IMR-90 (cell line): ENCODE measurements at regions not wholly inside any gene's neighbourhood (a gene's known extent, or its start where the extent isn't known, plus 50 kb on each side); places are given as distances from the start of the nearest gene placed in this dataset.

Experiments used
- ATAC-seq: fragments of 200-7000 bp; cut with Tn5 transposase; 2 replicates; pipeline ENCODE4 v1.9.1; 2020; ENCODE audit warnings: low read depth, mild to moderate bottlenecking, moderate library complexity
- BruUV-seq: library from RNA; stranded (reverse); fragments of 400-500 nt; replicated peaks from 2 replicates; lab custom pipeline; 2021; lab: Mats Ljungman, UMichigan
- CTCF ChIA-PET: fragments of 300-600 bp; formaldehyde crosslinking; extraction: SDS; loops from one replicate; lab custom pipeline; 2021; ENCODE audit warnings: antibody characterized with exemption; lab: Yijun Ruan, JAX
- POLR2A ChIA-PET: fragments of 300-600 bp; sonication (Branson Sonifier 250); formaldehyde crosslinking; loops from one replicate; lab custom pipeline; 2022; ENCODE audit warnings: antibody characterized with exemption; ENCODE audit not compliant: unreplicated experiment; lab: Charles Lee
- DNase-seq: peaks from one replicate; pipeline ENCODE4 v3.0.0; 2013
- H2AFZ ChIP-seq: replicated peaks from 2 replicates; pipeline ENCODE3; 2013; ENCODE audit warnings: low read length, mild to moderate bottlenecking; ENCODE audit not compliant: poor library complexity
- H2AK5ac ChIP-seq: 2 replicates; pipeline ENCODE4 v1.6.1; 2013; ENCODE audit warnings: low read depth, low read length, inconsistent platforms
- H2AK9ac ChIP-seq: replicated peaks from 2 replicates; pipeline ENCODE3; 2013; ENCODE audit warnings: mild to moderate bottlenecking, low read depth, low read length, moderate library complexity; ENCODE audit not compliant: poor library complexity
- H2BK120ac ChIP-seq: 2 replicates; pipeline ENCODE4 v1.6.1; 2013; ENCODE audit warnings: low read depth, low read length, inconsistent platforms
- H2BK15ac ChIP-seq: 3 replicates; pipeline ENCODE4 v1.6.1; 2013; ENCODE audit warnings: low read depth, low read length, inconsistent platforms
- H2BK20ac ChIP-seq: 2 replicates; pipeline ENCODE4 v1.6.1; 2013; ENCODE audit warnings: low read depth, mild to moderate bottlenecking, inconsistent platforms, low read length, moderate library complexity
- H2BK5ac ChIP-seq: 2 replicates; pipeline ENCODE4 v1.6.1; 2013; ENCODE audit warnings: mild to moderate bottlenecking, low read depth, low read length, inconsistent platforms; ENCODE audit not compliant: poor library complexity, severe bottlenecking
- H3K14ac ChIP-seq: replicated peaks from 2 replicates; pipeline ENCODE4 v1.6.1; 2013; ENCODE audit warnings: low read depth, low read length, inconsistent platforms
- H3K18ac ChIP-seq: 2 replicates; pipeline ENCODE4 v1.6.1; 2013; ENCODE audit warnings: low read depth, low read length, control low read depth
- H3K23ac ChIP-seq: 2 replicates; pipeline ENCODE4 v1.6.1; 2013; ENCODE audit warnings: low read depth, low read length, inconsistent platforms
- H3K27ac ChIP-seq: 2 replicates; pipeline ENCODE4 v1.5.1; 2013; ENCODE audit warnings: mild to moderate bottlenecking, control low read depth, low read length; ENCODE audit not compliant: insufficient read depth
- H3K27me3 ChIP-seq: 2 replicates; pipeline ENCODE4 v1.6.1; 2013; ENCODE audit warnings: low read length; ENCODE audit not compliant: control insufficient read depth, insufficient read depth
- H3K36me3 ChIP-seq: 2 replicates; pipeline ENCODE4 v1.6.1; 2013; ENCODE audit warnings: low read length, mixed read lengths; ENCODE audit not compliant: control insufficient read depth, insufficient read depth
- H3K4ac ChIP-seq: 2 replicates; pipeline ENCODE4 v1.6.1; 2013; ENCODE audit warnings: low read depth, low read length, inconsistent platforms
- H3K4me1 ChIP-seq: 2 replicates; pipeline ENCODE4 v1.6.1; 2013; ENCODE audit warnings: low read length, mixed read lengths; ENCODE audit not compliant: control insufficient read depth, insufficient read depth
- H3K4me2 ChIP-seq: 2 replicates; pipeline ENCODE4 v1.6.1; 2013; ENCODE audit warnings: low read depth, mild to moderate bottlenecking, control low read depth, low read length, moderate library complexity
- H3K4me3 ChIP-seq: 2 replicates; pipeline ENCODE4 v1.5.1; 2013; ENCODE audit warnings: low read depth, mild to moderate bottlenecking, control low read depth, low read length, moderate library complexity; ENCODE audit not compliant: insufficient read depth
- H3K56ac ChIP-seq: 2 replicates; pipeline ENCODE4 v1.6.1; 2013; ENCODE audit warnings: low read length, inconsistent platforms; ENCODE audit not compliant: insufficient read depth; ENCODE audit errors: extremely low read depth
- H3K79me1 ChIP-seq, 2 experiments: 2 replicates each; pipeline ENCODE4 v1.6.1; 2013; ENCODE audit warnings: low read length in 2 of 2, inconsistent platforms in 1 of 2, low read depth in 1 of 2
- H3K9ac ChIP-seq: 2 replicates; pipeline ENCODE4 v1.6.1; 2013; ENCODE audit warnings: low read depth, low read length, control low read depth
- H3K9me1 ChIP-seq: 2 replicates; pipeline ENCODE4 v1.6.1; 2013; ENCODE audit warnings: low read length, inconsistent platforms; ENCODE audit not compliant: insufficient read depth
- H3K9me3 ChIP-seq: 2 replicates; pipeline ENCODE4 v1.6.1; 2013; ENCODE audit warnings: low read length; ENCODE audit not compliant: control insufficient read depth, insufficient read depth
- H4K20me1 ChIP-seq: 2 replicates; pipeline ENCODE4 v1.6.1; 2013; ENCODE audit warnings: low read length, inconsistent platforms; ENCODE audit not compliant: insufficient read depth
- H4K5ac ChIP-seq: 2 replicates; pipeline ENCODE4 v1.6.1; 2013; ENCODE audit warnings: mild to moderate bottlenecking, low read depth, low read length, control low read depth
- H4K8ac ChIP-seq, 2 experiments: 2 replicates each; pipeline ENCODE4 v1.6.1; 2013; ENCODE audit warnings: low read depth in 2 of 2, low read length in 2 of 2, control low read depth in 1 of 2, inconsistent platforms in 1 of 2
- H4K91ac ChIP-seq: 2 replicates; pipeline ENCODE4 v1.6.1; 2013; ENCODE audit warnings: low read depth, low read length, inconsistent platforms; ENCODE audit not compliant: insufficient read depth
- BHLHE40 ChIP-seq: fragments of 150-350 bp; IDR thresholded peaks from 2 replicates; pipeline ENCODE4 v1.6.1; 2016; ENCODE audit warnings: mild to moderate bottlenecking, low read depth, low read length
- CEBPB ChIP-seq: IDR thresholded peaks from 2 replicates; pipeline ENCODE4 v1.6.1; 2012; ENCODE audit warnings: low read depth, low read length, improper control_type of control experiment
- CHD1 ChIP-seq: IDR thresholded peaks from 2 replicates; pipeline ENCODE4 v1.6.1; 2012; ENCODE audit warnings: low read depth, low read length, improper control_type of control experiment
- FOS ChIP-seq: fragments of 150-350 bp; IDR thresholded peaks from 2 replicates; pipeline ENCODE4 v1.6.1; 2016; ENCODE audit warnings: low read depth, low read length
- MAFK ChIP-seq: IDR thresholded peaks from 2 replicates; pipeline ENCODE4 v1.6.1; 2012; ENCODE audit warnings: low read depth, low read length, improper control_type of control experiment
- MAZ ChIP-seq: IDR thresholded peaks from 2 replicates; pipeline ENCODE4 v1.6.1; 2012; ENCODE audit warnings: low read depth, mild to moderate bottlenecking, low read length, improper control_type of control experiment, moderate library complexity, borderline replicate concordance
- MXI1 ChIP-seq: IDR thresholded peaks from 2 replicates; pipeline ENCODE4 v1.6.1; 2012; ENCODE audit warnings: low read depth, mild to moderate bottlenecking, low read length, moderate library complexity, borderline replicate concordance
- NFE2L2 ChIP-seq: fragments of 150-350 bp; IDR thresholded peaks from 2 replicates; pipeline ENCODE4 v1.6.1; 2016; ENCODE audit warnings: low read depth, mild to moderate bottlenecking, low read length
- POLR2A ChIP-seq: IDR thresholded peaks from 2 replicates; pipeline ENCODE4 v1.6.1; 2012; ENCODE audit warnings: mild to moderate bottlenecking, low read depth, low read length
- RAD21 ChIP-seq: IDR thresholded peaks from 2 replicates; pipeline ENCODE4 v1.6.1; 2012; ENCODE audit warnings: low read length, improper control_type of control experiment
- RCOR1 ChIP-seq: IDR thresholded peaks from 2 replicates; pipeline ENCODE4 v1.6.1; 2012; ENCODE audit warnings: mild to moderate bottlenecking, low read length, improper control_type of control experiment; ENCODE audit not compliant: insufficient replicate concordance
- RFX5 ChIP-seq: IDR thresholded peaks from 2 replicates; pipeline ENCODE4 v1.8.0; 2012; ENCODE audit warnings: low read depth, mild to moderate bottlenecking, low read length, moderate library complexity
- SMC3 ChIP-seq: fragments of 150-350 bp; IDR thresholded peaks from 2 replicates; pipeline ENCODE4 v1.6.1; 2016; ENCODE audit warnings: low read depth, mild to moderate bottlenecking, antibody characterized with exemption, low read length, moderate library complexity
- WGBS, 2 experiments: methylation state at CpG; one replicate each; pipeline versions ENCODE4 v1.1.5 to v1.1.7; 2013; ENCODE audit warnings: missing lambda C conversion rate in 2 of 2; ENCODE audit not compliant: insufficient read length in 1 of 2; ENCODE audit errors: extremely low coverage in 2 of 2; 5-methylcytosine and 5-hydroxymethylcytosine counted together
- dilution Hi-C: fragments of 300-500 bp; cut with HindIII; formaldehyde crosslinking; loops from one replicate; pipeline ENCODE4 v1.14.3; 2018; ENCODE audit warnings: low sequenced_read_pairs; ENCODE audit not compliant: unreplicated experiment
- in situ Hi-C: fragments of 300-500 bp; cut with MboI; formaldehyde crosslinking; loops from 3 replicates; pipeline ENCODE4 v1.14.3; 2019; ENCODE audit warnings: low sequenced_read_pairs, inconsistent platforms, mixed read lengths
- intact Hi-C: fragments of 100-400 bp; cut with micrococcal nuclease; formaldehyde crosslinking; loops from 2 replicates; pipeline ENCODE4 v1.10.0; 2022
- TF ChIP-seq, protein P1 (sequence below): fragments of 150-350 bp; IDR thresholded peaks from 2 replicates; pipeline ENCODE4 v1.6.1; 2016; ENCODE audit warnings: low read depth, mild to moderate bottlenecking, low read length, moderate library complexity, borderline replicate concordance
- TF ChIP-seq, protein P2 (sequence below): fragments of 150-350 bp; IDR thresholded peaks from 2 replicates; pipeline ENCODE4 v1.6.1; 2017; ENCODE audit warnings: mild to moderate bottlenecking, antibody characterized with exemption, low read length, low read depth
- TF ChIP-seq, protein P3 (sequence below): conservative IDR thresholded peaks from 2 replicates; pipeline ENCODE4 v1.5.1; 2012; ENCODE audit warnings: mild to moderate bottlenecking, low read depth, low read length, improper control_type of control experiment

DNA sequence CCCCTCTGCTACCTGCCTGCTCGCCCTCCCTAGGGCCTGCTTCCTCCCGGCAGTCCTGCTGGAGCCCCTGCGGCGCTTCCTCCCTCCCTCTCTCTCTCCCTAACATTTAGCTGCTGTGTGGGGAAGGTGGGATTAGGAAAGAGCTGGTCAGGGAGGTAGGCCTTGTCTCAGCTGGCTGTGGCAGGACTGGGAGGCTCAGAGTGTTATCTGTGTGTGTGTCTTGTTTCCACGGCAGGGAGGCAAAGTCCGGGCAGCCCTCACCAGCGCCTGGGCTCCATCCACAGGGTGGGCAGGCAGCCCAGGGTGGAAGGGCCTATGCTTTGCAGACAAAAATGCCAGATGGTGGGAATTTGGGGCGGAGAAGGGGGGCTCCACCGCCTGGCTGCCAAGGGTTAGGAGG is 105.7 kb downstream of the RPS24 start:
- CTCF ChIA-PET: no interaction called here

More for the DNA sequence above, 105.7 kb downstream of the RPS24 start:
- no peaks in the 10 kb centered on the region for H3K36me3 ChIP-seq
- in situ Hi-C loops (no loop called here), dilution Hi-C loops (no loop called here), intact Hi-C loops (no loop called here)
- H3K4me3 ChIP-seq: no peak overlapping the region
- no peak overlapping the region for H2BK120ac ChIP-seq
- H4K5ac ChIP-seq: no peak overlapping the region
- no peak overlapping the region for H2BK15ac ChIP-seq
- no peaks in the 10 kb centered on the region for H3K4me1 ChIP-seq
- H3K9me1 ChIP-seq: no peaks in the 10 kb centered on the region
- no peak overlapping the region for H3K4ac ChIP-seq
- no peak overlapping the region for H2AK9ac ChIP-seq
- H3K14ac ChIP-seq: no peak overlapping the region
- peaks cover 51% of the 10 kb centered on the region for H3K27me3 ChIP-seq
- ATAC-seq: no peak
- no peak overlapping the region for H3K23ac ChIP-seq
- no peak overlapping the region for H2BK5ac ChIP-seq
- no peak overlapping the region for H3K4me2 ChIP-seq
- no TSS peak for BruUV-seq
- H4K20me1 ChIP-seq: no peaks in the 10 kb centered on the region
- H3K79me1 ChIP-seq: no peaks in the 10 kb centered on the region
- 22% methylated on average over 3 of the region's 9 CpGs; no CpG with 5 or more reads in 1 of the 2 experiments for WGBS, 2 experiments
- TF ChIP-seq, protein P1, sequence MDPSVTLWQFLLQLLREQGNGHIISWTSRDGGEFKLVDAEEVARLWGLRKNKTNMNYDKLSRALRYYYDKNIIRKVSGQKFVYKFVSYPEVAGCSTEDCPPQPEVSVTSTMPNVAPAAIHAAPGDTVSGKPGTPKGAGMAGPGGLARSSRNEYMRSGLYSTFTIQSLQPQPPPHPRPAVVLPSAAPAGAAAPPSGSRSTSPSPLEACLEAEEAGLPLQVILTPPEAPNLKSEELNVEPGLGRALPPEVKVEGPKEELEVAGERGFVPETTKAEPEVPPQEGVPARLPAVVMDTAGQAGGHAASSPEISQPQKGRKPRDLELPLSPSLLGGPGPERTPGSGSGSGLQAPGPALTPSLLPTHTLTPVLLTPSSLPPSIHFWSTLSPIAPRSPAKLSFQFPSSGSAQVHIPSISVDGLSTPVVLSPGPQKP: no peak
- TF ChIP-seq MAZ (no peak), POLR2A (no peak), MXI1 (no peak), FOS (no peak), RFX5 (no peak), CHD1 (no peak), BHLHE40 (no peak), CEBPB (no peak), SMC3 (no peak), RAD21 (no peak), RCOR1 (no peak), NFE2L2 (no peak), MAFK (no peak)
- TF ChIP-seq, protein P2, sequence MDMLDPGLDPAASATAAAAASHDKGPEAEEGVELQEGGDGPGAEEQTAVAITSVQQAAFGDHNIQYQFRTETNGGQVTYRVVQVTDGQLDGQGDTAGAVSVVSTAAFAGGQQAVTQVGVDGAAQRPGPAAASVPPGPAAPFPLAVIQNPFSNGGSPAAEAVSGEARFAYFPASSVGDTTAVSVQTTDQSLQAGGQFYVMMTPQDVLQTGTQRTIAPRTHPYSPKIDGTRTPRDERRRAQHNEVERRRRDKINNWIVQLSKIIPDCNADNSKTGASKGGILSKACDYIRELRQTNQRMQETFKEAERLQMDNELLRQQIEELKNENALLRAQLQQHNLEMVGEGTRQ: no peak
- TF ChIP-seq, protein P3, sequence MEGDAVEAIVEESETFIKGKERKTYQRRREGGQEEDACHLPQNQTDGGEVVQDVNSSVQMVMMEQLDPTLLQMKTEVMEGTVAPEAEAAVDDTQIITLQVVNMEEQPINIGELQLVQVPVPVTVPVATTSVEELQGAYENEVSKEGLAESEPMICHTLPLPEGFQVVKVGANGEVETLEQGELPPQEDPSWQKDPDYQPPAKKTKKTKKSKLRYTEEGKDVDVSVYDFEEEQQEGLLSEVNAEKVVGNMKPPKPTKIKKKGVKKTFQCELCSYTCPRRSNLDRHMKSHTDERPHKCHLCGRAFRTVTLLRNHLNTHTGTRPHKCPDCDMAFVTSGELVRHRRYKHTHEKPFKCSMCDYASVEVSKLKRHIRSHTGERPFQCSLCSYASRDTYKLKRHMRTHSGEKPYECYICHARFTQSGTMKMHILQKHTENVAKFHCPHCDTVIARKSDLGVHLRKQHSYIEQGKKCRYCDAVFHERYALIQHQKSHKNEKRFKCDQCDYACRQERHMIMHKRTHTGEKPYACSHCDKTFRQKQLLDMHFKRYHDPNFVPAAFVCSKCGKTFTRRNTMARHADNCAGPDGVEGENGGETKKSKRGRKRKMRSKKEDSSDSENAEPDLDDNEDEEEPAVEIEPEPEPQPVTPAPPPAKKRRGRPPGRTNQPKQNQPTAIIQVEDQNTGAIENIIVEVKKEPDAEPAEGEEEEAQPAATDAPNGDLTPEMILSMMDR: no peak
- H3K56ac ChIP-seq: no peak overlapping the region
- H3K9me3 ChIP-seq: peaks cover 4% of the 10 kb centered on the region
- no peak overlapping the region for H3K27ac ChIP-seq
- no peak overlapping the region for H4K8ac ChIP-seq
- no peak overlapping the region for H3K18ac ChIP-seq
- H2AFZ ChIP-seq: peak overlapping the region; percentile 48
- H4K91ac ChIP-seq: no peak overlapping the region
- no peak overlapping the region for H2BK20ac ChIP-seq
- no peak overlapping the region for H2AK5ac ChIP-seq
- POLR2A ChIA-PET: no interaction called here
- H3K9ac ChIP-seq: no peak overlapping the region
- DNase-seq: no peak
